IMR-90 (cell line): ENCODE measurements at regions not wholly inside any gene's neighbourhood (a gene's known extent, or its start where the extent isn't known, plus 50 kb on each side); places are given as distances from the start of the nearest gene placed in this dataset.

Experiments
- CHD1 ChIP-seq: IDR thresholded peaks from 2 replicates; pipeline ENCODE4 v1.6.1; 2012; ENCODE audit warnings: low read depth, low read length, improper control_type of control experiment
- CTCF ChIP-seq: conservative IDR thresholded peaks from 2 replicates; pipeline ENCODE4 v1.5.1; 2012; ENCODE audit warnings: mild to moderate bottlenecking, low read depth, low read length, improper control_type of control experiment
- ELK1 ChIP-seq: fragments of 150-350 bp; IDR thresholded peaks from 2 replicates; pipeline ENCODE4 v1.6.1; 2016; ENCODE audit warnings: low read depth, mild to moderate bottlenecking, low read length, moderate library complexity, borderline replicate concordance
- MAFK ChIP-seq: IDR thresholded peaks from 2 replicates; pipeline ENCODE4 v1.6.1; 2012; ENCODE audit warnings: low read depth, low read length, improper control_type of control experiment
- MAZ ChIP-seq: IDR thresholded peaks from 2 replicates; pipeline ENCODE4 v1.6.1; 2012; ENCODE audit warnings: low read depth, mild to moderate bottlenecking, low read length, improper control_type of control experiment, moderate library complexity, borderline replicate concordance
- MXI1 ChIP-seq: IDR thresholded peaks from 2 replicates; pipeline ENCODE4 v1.6.1; 2012; ENCODE audit warnings: low read depth, mild to moderate bottlenecking, low read length, moderate library complexity, borderline replicate concordance
- POLR2A ChIP-seq: IDR thresholded peaks from 2 replicates; pipeline ENCODE4 v1.6.1; 2012; ENCODE audit warnings: mild to moderate bottlenecking, low read depth, low read length
- RAD21 ChIP-seq: IDR thresholded peaks from 2 replicates; pipeline ENCODE4 v1.6.1; 2012; ENCODE audit warnings: low read length, improper control_type of control experiment
- RFX5 ChIP-seq: IDR thresholded peaks from 2 replicates; pipeline ENCODE4 v1.8.0; 2012; ENCODE audit warnings: low read depth, mild to moderate bottlenecking, low read length, moderate library complexity
- USF2 ChIP-seq: fragments of 150-350 bp; IDR thresholded peaks from 2 replicates; pipeline ENCODE4 v1.6.1; 2017; ENCODE audit warnings: mild to moderate bottlenecking, antibody characterized with exemption, low read length, low read depth

- TF ChIP-seq CTCF (no peak), RFX5 (no peak), MAFK (no peak), POLR2A (no peak), MAZ (no peak), MXI1 (no peak), USF2 (no peak), RAD21 (no peak), ELK1 (no peak), CHD1 (no peak)
Observed at GRCh38 chr14:41299924-41300323, 306.8 kb upstream of the LRFN5 start.
